ENCODE measurements at regions not wholly inside any gene's neighbourhood (a gene's known extent, or its start where the extent isn't known, plus 50 kb on each side); places are given as distances from the start of the nearest gene placed in this dataset.
"Not testable (repeated sequence)": the region's sequence is repeated elsewhere in the genome, so short reads cannot be mapped to it uniquely, and the experiment has no call there.

DNA sequence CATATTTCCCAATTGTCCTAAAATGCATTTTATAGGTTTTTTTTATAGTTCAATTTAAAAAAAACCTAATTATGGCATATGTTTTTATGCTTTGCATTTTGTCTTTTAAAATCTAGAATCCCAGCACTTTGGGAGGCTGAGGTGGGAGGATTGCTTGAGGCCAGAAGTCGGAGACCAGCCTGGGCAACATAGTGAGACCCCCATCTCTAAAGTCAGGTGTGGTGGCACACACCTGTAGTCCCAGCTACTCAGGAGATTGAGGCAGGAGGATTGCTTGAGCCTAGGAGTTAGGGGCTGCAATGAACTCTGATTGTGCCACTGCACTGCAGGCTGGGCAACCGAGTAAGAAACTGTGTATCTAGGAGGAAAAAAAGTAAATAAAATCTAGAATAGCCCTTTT, 137.2 kb upstream of the POU3F1 start:
- Histone ChIP-seq H3K27me3 (ENCODE audit: insufficient read depth, low read depth, low read length) (no peaks in the 10 kb centered on the region), H3K9me3 (ENCODE audit: low read length) (no peaks in the 10 kb centered on the region), H3K4me3 (ENCODE audit: low read length) (no peak overlapping the region), H3K79me2 (replicated peaks; ENCODE audit: insufficient read depth, low read length) (no peaks in the 10 kb centered on the region), H2AFZ (ENCODE audit: low read depth, low read length) (no peak overlapping the region), H3K27ac (ENCODE audit: low read length) (no peak overlapping the region), H4K20me1 (ENCODE audit: insufficient read depth) (no peaks in the 10 kb centered on the region), H3K9ac (ENCODE audit: low read length) (no peak overlapping the region), H3K9me2 (ENCODE audit: insufficient read depth, low read length) (no peaks in the 10 kb centered on the region), H3K36me3 (ENCODE audit: insufficient read depth, low read length) (no peaks in the 10 kb centered on the region), H3F3A (ENCODE audit: insufficient read depth, low read length, poor library complexity, severe bottlenecking) (no peaks in the 10 kb centered on the region), H3K4me2 (ENCODE audit: low read length) (no peak overlapping the region)
- no peak for TF ChIP-seq POLR2AphosphoS5 (IDR thresholded peaks at IDR 0.05)
- TF ChIP-seq CTCF (IDR thresholded peaks at IDR 0.05; ENCODE audit: poor library complexity, severe bottlenecking) = no peak
- TF ChIP-seq REST (IDR thresholded peaks at IDR 0.05; ENCODE audit: borderline replicate concordance) = no peak
- TF ChIP-seq EZH2 (IDR thresholded peaks at IDR 0.05; ENCODE audit: borderline replicate concordance, insufficient read depth, low read length, poor library complexity, severe bottlenecking) = no peak
- no peak for TF ChIP-seq EP300 (conservative IDR thresholded peaks at IDR 0.05; ENCODE audit: poor library complexity, severe bottlenecking)
- no peak for TF ChIP-seq SMC3 (conservative IDR thresholded peaks at IDR 0.05; ENCODE audit: poor library complexity)
- no peak for TF ChIP-seq MXI1 (conservative IDR thresholded peaks at IDR 0.05; ENCODE audit: poor library complexity, severe bottlenecking)
- no peak for TF ChIP-seq TAF1 (IDR thresholded peaks at IDR 0.05; ENCODE audit: low read depth)
- no peak for TF ChIP-seq RAD21 (conservative IDR thresholded peaks at IDR 0.05)

DNA sequence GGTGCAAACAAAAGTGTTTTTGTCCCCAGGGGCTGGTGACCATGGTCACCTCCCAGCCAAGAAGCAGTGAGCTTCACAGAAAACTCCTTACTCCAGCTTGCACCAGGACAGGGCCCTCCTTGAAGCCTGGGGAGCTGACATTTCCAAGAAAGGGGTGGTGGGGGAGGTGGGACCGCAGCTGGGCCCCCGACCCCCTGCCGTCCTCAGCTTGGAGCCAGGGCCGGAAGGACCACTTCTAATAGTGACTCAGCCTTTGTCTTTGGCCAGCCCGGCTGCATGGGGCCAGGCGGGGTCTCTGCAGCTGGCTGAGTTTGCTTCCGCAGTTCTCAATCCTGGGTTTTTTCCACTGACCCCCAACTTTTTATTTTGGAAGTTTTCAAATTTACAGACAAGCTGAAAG, 136.5 kb upstream of the POU3F1 start:
- no peak overlapping the region for H3K4me2 ChIP-seq (ENCODE audit: low read length)
- no peaks in the 10 kb centered on the region for H3K27me3 ChIP-seq (ENCODE audit: insufficient read depth, low read depth, low read length)
- no peak overlapping the region for H3K9ac ChIP-seq (ENCODE audit: low read length)
- no peaks in the 10 kb centered on the region for H3F3A ChIP-seq (ENCODE audit: insufficient read depth, low read length, poor library complexity, severe bottlenecking)
- no peaks in the 10 kb centered on the region for H3K9me2 ChIP-seq (ENCODE audit: insufficient read depth, low read length)
- no peak for TF ChIP-seq EP300 (conservative IDR thresholded peaks at IDR 0.05; ENCODE audit: poor library complexity, severe bottlenecking)
- no peak for TF ChIP-seq SMC3 (conservative IDR thresholded peaks at IDR 0.05; ENCODE audit: poor library complexity)
- H2AFZ ChIP-seq (ENCODE audit: low read depth, low read length) = no peak overlapping the region
- no peaks in the 10 kb centered on the region for H3K36me3 ChIP-seq (ENCODE audit: insufficient read depth, low read length)
- no peaks in the 10 kb centered on the region for H3K79me2 ChIP-seq (replicated peaks; ENCODE audit: insufficient read depth, low read length)
- H3K27ac ChIP-seq (ENCODE audit: low read length) = no peak overlapping the region
- no peak overlapping the region for H3K4me3 ChIP-seq (ENCODE audit: low read length)
- H4K20me1 ChIP-seq (ENCODE audit: insufficient read depth) = no peaks in the 10 kb centered on the region
- H3K9me3 ChIP-seq (ENCODE audit: low read length) = no peaks in the 10 kb centered on the region

DNA sequence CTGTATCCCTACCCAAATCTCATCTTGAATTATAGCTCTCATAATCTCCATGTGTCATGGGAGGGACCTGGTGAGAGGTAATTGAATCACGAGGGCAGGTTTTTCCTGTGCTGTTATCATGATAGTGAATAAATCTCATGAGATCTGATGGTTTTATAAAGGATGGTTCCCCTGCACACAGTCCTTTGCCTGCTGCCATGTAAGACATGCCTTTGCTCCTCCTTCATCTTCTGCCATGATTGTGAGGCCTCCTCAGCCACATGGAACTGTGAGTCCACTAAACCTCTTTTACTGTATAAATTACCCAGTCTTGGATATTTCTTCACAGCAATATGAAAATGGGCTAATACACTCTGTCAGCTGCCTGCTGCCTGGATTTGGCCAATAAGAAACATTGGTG, 133.8 kb upstream of the POU3F1 start:
- not testable (repeated sequence) for H3K9ac ChIP-seq (ENCODE audit: low read length); H3K4me2 ChIP-seq (ENCODE audit: low read length); H2AFZ ChIP-seq (ENCODE audit: low read depth, low read length); H3K9me2 ChIP-seq (ENCODE audit: insufficient read depth, low read length); H3F3A ChIP-seq (ENCODE audit: insufficient read depth, low read length, poor library complexity, severe bottlenecking); H3K4me3 ChIP-seq (ENCODE audit: low read length); H4K20me1 ChIP-seq (ENCODE audit: insufficient read depth); H3K79me2 ChIP-seq (replicated peaks; ENCODE audit: insufficient read depth, low read length); H3K36me3 ChIP-seq (ENCODE audit: insufficient read depth, low read length); H3K27ac ChIP-seq (ENCODE audit: low read length); H3K9me3 ChIP-seq (ENCODE audit: low read length); H3K27me3 ChIP-seq (ENCODE audit: insufficient read depth, low read depth, low read length)

Data from neural cell (in vitro differentiated cells).